ENCODE measurements at regions not wholly inside any gene's neighbourhood (a gene's known extent, or its start where the extent isn't known, plus 50 kb on each side); places are given as distances from the start of the nearest gene placed in this dataset.
"Not testable (repeated sequence)": the region's sequence is repeated elsewhere in the genome, so short reads cannot be mapped to it uniquely, and the experiment has no call there.

- DNase-seq = no peak
Observed at GRCh38 chr4:18511727-18512126, 490.2 kb upstream of the LCORL start.

- DNase-seq = no peak
Observed at GRCh38 chr4:18508786-18509185, 487.2 kb upstream of the LCORL start.

DNA sequence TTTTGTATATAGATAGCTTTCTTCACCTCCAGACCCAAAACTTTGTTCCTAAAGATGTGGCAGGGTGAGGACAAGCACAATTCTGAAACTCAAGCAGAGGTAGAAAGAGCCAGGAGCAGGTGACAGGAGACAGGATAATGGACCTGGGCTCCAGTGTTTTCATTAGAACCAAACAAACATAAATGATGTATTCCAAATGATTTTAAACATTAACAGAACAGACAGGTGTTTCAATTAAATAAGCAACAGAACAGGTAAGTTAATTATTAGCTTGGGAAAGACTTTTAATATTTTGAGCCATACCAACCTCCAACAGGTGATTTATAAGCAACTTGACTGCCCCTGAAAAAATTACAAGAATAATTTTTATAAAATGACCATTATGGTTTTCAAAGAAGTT lies 459.4 kb upstream of the LCORL start:
- no peak for DNase-seq

- no peak for DNase-seq
Observed at GRCh38 chr4:18480342-18480741, 458.8 kb upstream of the LCORL start.

GRCh38 chr4:18479825-18480224 lies 458.3 kb upstream of the LCORL start:
- no peak for DNase-seq

- no peak for DNase-seq
Observed at GRCh38 chr4:18463987-18464559, 442.5 kb upstream of the LCORL start.

DNA sequence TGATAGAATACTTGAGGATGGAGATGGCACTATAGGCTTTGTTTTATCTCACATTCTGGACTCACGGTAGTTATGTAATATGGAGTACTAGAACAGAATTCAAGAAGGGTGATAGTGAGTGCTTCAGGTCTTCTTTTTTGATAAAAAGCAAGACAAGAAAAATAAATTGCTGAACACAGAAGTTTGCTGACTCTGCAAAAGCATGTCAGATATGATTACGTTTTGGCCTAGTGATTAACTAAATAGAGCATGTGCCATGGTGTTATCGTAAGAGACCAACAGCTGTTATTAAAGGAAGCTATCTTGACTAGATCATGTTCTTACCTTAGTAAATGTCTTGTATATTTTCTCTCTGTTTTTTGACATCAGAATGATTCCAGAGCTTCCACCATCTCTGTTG lies 436.9 kb upstream of the LCORL start:
- no peak for DNase-seq

GRCh38 chr4:18454349-18454748 lies 432.8 kb upstream of the LCORL start:
- DNase-seq = no peak

DNA sequence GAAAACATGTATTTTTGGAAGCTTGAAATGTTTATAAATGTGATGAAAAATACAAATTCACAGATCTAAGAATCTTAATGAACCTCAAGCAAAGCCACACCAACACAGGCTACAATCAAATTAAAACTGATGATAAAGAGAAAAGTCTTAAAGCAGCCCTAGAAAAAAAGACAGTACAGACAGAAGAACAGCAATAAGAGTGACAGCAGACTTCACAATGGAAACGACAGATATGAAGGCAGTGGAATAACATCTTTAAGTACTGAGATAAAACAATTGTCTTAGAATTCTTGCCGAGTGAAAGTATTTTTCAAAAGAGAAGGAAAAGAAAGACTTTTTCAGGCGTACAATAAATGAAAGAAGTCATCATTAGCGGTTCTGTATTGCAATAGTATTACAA lies 423.6 kb upstream of the LCORL start:
- DNase-seq = no peak

DNA sequence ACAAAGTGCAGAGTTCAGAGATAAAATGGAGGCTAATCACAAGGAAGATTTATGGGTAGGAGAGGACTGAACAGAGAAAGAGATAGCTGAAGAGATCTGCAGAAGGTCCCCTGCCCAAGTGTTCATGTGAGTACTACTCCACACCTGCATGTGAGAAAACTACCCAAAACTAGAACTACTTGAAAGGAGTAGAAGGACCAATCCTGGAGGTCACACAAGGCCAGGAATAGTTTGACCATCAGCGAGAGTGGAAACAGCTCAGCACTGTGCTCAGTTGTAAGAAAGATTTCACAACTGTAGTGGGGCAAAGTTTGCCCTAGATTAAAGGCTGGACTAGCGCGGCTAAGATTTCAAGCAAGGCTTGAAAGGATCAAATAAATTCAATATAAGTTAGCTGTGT lies 422.7 kb upstream of the LCORL start:
- no peak for DNase-seq

DNA sequence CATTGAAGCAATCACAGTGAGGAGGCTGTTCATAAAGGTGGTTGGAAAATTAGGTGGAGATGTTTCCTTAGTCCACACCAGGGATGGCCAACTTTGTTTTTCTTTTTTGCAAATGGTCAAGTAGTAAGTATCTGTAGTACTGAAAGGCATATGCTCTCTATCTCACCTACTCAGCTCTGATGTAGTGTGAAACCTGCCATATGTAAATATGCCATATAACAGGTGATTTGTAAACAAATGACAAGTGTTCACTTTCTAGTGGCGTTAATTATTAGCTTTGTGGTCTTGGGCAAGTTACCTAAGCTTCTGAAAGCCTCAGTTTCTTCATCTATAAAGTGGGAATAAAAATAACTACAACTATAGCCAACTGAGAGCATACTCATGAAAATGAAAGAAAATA lies 421.4 kb upstream of the LCORL start:
- no peak for DNase-seq

GRCh38 chr4:18441676-18442075 lies 420.1 kb upstream of the LCORL start:
- DNase-seq = no peak

GRCh38 chr4:18441203-18441590 lies 419.6 kb upstream of the LCORL start:
- DNase-seq = no peak

GRCh38 chr4:18440527-18441202 lies 419.1 kb upstream of the LCORL start:
- DNase-seq = no peak

DNA sequence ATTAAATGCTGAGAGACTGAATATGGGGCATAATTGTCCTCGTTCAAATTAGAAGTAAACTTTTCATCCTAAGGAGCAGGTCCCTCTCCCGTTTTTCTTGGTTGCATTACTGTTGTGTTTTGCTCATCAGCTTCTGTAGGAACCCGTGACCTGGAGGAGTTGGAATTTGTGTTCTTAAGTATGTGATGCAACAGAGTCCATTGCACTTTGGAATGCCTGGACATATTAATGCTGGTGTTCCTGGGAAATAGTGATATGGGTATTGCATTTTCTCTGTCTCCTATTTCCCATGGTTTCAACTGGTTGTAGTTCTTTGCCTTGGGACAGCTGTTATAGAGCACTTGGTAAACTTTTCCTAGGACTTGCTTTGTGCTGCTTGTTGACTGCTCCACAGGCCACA lies 417.8 kb upstream of the LCORL start:
- no peak for DNase-seq

DNA sequence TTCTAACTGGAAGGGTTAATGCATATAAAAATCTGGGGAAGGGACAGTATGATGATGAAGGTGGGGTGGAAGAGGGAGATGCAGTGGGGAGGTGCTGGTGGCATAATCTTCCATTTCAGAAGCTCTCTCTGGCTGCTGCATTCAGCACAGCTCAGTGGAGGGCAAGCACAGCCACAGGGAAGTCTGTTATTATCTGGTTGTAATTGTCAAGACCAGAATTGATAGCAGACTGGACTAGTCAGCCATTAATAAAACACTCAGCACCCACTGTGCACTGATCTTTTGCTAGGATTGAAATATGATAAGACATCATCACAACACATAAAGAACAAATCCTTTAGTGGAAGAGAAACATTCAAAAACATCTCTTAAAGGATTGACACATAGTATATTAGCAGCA lies 414.2 kb upstream of the LCORL start:
- no peak for DNase-seq

DNA sequence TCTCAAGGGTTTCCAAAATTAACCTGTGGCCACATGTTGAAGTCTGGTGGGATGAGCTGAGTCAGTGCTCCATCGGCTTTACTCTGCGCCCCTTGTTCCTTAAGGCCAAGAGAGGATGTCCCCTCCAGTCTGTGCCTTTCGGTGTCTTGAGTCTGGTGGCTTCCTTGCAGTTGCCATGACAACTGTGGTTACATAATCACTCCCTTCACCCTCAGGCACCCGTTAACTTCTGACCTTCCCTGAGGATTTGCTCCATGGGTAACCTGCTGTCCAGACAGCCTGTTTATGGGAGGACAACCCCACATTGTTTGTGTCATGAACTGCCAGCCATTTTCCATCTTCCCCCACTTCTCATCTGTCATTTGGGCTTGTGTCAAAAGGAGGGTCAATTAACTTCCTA lies 401.1 kb upstream of the LCORL start:
- DNase-seq = no peak

DNA sequence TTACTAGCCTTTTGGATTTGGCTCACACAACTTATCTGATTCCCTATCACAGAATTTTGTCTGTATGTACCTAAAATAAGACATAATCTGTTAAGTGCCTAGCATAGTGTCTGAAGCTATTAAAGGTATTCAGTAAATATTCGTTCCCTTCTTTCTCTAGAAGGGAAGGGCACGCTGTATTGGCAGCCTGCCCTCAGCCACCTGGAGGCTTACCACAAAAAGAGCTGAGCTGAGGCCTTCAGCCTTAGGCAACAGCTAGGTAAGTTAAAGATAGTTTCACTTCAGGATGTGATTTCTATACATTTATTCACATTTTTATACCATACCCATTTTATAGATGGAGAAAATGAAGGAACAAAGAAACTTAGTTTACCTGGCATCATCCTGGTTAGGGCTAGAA lies 400.0 kb upstream of the LCORL start:
- no peak for DNase-seq

GRCh38 chr4:18419780-18420179 lies 398.2 kb upstream of the LCORL start:
- DNase-seq = no peak

DNA sequence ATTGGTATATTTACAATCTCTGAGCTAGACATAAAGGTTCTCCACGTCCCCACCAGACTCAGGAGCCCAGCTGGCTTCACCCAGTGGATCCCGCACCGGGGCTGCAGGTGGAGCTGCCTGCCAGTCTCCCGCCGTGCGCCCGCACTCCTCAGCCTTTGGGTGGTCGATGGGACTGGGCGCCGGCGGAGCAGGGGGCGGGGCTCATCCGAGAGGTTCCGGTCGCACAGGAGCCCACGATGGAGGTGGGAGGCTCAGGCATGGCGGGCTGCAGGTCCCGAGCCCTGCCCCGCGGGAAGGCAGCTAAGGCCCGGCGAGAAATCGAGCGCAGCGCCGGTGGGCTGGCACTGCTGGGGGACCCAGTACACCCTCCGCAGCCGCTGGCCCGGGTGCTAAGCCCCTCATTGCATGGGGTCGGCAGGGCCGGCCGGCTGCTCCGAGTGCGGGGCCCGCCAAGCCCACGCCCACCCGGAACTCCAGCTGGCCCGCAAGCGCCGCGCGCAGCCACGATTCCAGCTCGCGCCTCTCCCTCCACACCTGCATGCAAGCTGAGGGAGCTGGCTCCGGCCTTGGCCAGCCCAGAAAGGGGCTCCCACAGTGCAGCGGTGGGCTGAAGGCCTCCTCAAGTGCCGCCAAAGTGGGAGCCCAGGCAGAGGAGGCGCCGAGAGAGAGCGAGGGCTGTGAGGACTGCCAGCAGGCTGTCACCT lies 396.8 kb upstream of the LCORL start:
- DNase-seq = not testable (repeated sequence)

GRCh38 chr4:18417651-18418050 lies 396.1 kb upstream of the LCORL start:
- not testable (repeated sequence) for DNase-seq

GRCh38 chr4:18406264-18406663 lies 384.7 kb upstream of the LCORL start:
- DNase-seq = no peak

DNA sequence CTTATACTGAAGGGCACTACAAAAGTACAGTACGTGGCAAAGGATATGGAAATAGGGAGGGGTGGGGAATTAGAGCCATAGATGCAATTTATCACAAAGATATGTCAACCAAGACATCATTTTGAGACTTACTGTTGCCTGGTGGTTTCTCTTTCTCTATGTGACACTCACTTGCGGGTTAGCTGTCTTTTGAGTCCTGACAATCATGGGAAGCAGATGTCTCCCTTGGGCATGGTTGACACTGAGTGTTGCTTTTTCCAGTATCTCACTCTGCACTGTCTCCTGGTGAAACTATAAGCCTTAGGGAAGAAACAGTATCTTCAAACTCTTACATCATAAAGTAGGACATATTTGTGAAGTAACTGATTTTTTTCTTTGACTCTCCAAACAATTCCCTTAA lies 383.5 kb upstream of the LCORL start:
- DNase-seq = no peak

GRCh38 chr4:18404642-18405041 lies 383.1 kb upstream of the LCORL start:
- DNase-seq = no peak

DNA sequence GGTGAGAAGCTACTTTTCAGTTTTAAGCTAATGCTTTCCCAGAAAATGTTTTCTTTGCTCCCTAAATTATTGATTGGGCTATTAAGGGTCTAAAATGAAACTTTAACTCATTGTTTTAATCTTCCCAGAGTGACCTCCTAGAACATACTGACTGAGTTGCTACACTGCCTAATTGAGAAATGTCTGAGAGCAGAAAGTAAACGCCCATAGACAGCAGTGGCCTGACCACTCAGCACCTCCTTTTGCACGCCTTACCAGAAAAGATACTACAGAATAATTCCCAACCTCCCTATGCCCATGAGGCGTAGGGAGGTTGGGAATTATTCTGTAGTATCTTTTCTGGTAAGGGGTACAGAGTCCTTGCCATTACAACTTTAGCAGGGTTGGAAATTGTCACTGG lies 381.8 kb upstream of the LCORL start:
- DNase-seq = no peak

Measured in NCI-H187 (cell line).